ENCODE measurements at regions not wholly inside any gene's neighbourhood (a gene's known extent, or its start where the extent isn't known, plus 50 kb on each side); places are given as distances from the start of the nearest gene placed in this dataset.
"Not testable (repeated sequence)": the region's sequence is repeated elsewhere in the genome, so short reads cannot be mapped to it uniquely, and the experiment has no call there.

DNA sequence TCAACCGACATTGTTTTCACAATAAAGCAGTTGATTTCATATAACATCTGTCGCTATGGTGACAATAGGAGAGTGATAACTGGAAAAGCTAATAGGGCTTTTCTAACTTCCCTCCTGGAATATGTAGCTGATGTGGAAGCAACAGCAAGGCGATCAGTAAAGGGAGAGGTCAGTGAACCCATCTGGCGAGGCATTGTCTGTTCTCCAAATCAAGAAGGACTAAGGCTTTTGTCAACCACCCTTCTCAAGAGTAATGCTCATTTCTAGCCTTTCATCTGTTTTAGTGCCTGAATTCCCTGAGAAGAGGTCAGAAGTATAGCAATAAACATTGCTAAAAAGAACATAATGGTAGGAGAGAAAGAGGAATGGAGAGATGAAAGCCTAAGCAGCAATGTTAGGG lies 201.3 kb downstream of the AKAP7 start:
- DNase-seq (ENCODE audit: low spot score), result no peak

- DNase-seq (ENCODE audit: low spot score), result not testable (repeated sequence)
Measured at GRCh38 chr6:131346896-131347295, 211.6 kb downstream of the AKAP7 start.

DNA sequence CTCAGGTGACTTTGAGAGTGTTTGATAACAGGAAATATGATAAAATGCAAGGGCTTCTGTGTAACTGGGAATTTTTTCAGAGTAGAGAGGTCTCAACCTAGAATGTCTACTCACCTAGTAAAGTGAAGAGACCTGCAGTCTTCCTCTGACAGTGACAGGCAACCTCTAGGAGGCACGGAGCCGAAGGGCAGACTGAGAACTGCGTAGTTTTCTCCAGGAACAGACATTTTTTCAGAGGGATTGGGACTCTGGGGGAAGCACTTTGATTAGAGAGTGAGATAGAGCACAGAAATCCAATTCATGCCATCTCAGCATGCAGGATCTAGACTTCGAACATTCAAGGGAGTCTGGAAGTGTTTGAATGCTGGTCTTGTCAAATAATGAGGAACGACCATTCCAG lies 213.3 kb downstream of the AKAP7 start:
- no peak for DNase-seq (ENCODE audit: low spot score)

DNA sequence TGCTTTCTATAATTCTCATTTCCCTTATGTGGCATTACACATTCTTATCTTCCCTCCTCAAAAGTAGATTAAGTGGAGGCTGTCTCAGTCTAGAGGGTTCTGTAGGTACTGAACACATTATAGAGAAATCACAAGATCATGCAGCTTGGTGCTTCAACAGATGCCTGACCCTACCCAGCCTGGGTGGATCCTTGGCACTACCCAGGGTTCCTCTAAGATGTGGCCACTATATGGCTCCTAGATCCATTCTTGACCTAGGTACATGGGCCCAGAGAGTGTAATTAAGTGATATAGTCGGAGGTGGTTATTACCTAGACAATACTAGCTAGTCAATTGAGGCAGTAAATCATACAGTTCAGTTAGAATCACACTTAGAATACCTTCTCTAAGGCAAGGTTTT lies 213.9 kb downstream of the AKAP7 start:
- DNase-seq (ENCODE audit: low spot score), result no peak

- no peak for DNase-seq (ENCODE audit: low spot score)
Measured at GRCh38 chr6:131353106-131353505, 217.8 kb downstream of the AKAP7 start.

- no peak for DNase-seq (ENCODE audit: low spot score)
Measured at GRCh38 chr6:131353876-131354275, 218.6 kb downstream of the AKAP7 start.

DNA sequence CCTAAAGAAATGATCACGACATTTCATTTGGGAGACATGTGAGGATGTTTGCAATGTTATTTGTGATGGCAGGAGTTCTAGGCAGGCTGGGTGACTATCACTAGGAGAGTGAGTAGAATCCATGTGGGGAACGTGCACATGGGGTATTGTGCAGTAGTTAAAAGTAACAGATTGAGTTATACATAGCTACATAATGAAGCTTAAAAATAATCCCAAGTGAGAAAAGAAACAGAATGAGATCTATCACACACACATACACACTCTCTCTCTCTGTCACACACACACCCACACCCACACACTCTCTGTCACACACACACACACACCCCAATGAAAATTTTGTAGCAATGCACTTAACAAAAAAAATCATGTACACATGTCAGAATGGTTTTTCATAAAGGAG lies 218.7 kb upstream of the ARG1 start:
- DNase-seq (ENCODE audit: low spot score), result no peak

GRCh38 chr6:131356161-131356560 lies 216.9 kb upstream of the ARG1 start:
- DNase-seq (ENCODE audit: low spot score), result no peak

- DNase-seq (ENCODE audit: low spot score), result no peak
Measured at GRCh38 chr6:131357501-131357900, 215.5 kb upstream of the ARG1 start.

GRCh38 chr6:131362070-131362469 lies 211.0 kb upstream of the ARG1 start:
- no peak for DNase-seq (ENCODE audit: low spot score)

- no peak for DNase-seq (ENCODE audit: low spot score)
Measured at GRCh38 chr6:131362696-131363095, 210.3 kb upstream of the ARG1 start.

DNA sequence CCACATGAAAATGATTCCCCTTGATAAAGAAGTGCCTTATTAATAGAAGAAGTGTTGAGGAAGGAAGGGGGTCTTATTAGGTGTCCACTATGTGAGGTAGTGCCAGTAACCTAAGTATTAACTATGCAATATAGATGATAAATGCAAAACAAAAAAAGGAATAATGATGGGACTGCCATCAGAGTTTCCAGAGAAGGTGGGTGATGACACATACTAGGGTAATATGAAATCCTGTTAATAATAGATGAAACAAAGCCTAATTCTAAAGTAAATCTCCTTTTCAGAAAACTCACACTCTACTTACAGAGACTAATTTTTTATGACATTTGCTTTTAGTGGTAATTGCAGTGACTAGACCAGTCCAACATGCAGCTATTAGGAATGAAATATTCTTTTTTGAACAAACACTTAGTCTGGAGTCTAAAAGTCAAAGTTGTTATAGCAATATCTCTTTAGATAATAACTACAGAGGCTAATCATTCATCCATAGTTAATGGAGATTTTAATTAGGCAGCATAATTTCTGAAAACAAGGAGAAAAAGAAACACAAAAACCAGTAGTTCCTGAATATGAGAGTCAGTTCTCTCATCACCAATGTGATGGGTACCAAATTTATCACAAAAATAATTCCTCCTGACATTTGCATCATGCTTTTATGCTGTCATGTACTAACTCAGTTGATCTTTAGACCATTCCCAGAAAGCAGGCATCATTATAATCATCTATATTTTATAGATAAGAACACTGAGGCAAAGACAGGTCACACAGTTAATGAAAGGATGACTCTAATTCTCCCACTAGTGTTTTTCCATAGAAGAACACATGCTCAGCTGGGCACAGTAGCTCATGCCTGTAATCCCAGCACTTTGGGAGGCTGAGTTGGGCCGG lies 208.8 kb upstream of the ARG1 start:
- DNase-seq (ENCODE audit: low spot score), result no peak

DNA sequence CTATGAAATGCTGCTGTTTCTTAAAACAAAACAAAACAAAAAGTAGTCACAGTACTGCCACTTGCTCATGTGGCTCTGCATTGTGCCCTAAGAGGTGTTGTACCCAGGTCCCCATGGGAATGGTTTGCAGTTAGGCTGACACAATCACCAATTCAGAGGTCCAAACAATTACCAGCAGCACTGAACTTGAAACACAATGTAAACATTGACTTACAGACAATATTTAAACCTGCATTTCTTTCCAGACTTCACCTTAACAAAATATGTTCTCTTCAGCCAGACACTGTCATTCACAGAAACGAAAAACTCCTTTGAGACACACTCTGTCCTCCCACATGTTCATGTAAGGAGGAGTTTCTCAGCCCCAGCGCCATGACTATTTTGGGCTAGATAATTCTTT lies 206.8 kb upstream of the ARG1 start:
- no peak for DNase-seq (ENCODE audit: low spot score)

DNA sequence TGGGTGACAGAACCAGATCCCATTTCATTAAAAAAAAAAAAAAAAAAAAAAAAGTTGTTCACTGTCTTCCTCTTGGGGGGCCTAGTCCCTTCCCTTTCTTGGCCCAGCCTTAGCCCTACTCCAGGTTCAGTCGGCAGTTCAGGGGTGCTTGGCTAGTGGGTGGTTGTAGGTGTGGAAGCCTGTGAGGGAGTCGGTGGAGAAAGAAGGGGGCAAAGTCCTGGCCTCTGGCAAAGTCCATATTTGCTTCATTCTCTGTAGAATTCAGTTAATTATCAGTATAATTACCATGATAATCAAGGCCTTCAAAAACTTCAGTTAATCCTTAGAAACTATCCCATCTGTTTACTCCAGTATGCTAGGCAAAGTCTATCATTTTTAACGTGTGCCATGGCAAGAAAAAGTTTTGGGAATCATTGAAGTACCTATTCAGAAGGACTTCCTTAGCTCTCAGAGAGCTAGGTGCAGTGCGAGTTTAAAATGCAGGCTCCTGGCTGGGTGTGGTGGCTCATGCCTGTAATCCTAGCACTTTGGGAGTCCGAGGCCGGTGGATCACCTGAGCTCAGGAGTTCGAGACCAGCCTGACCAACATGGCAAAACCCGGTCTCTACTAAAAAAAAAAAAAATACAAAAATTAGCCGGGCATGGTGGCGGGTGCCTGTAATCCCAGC lies 205.7 kb upstream of the ARG1 start:
- DNase-seq (ENCODE audit: low spot score), result no peak

DNA sequence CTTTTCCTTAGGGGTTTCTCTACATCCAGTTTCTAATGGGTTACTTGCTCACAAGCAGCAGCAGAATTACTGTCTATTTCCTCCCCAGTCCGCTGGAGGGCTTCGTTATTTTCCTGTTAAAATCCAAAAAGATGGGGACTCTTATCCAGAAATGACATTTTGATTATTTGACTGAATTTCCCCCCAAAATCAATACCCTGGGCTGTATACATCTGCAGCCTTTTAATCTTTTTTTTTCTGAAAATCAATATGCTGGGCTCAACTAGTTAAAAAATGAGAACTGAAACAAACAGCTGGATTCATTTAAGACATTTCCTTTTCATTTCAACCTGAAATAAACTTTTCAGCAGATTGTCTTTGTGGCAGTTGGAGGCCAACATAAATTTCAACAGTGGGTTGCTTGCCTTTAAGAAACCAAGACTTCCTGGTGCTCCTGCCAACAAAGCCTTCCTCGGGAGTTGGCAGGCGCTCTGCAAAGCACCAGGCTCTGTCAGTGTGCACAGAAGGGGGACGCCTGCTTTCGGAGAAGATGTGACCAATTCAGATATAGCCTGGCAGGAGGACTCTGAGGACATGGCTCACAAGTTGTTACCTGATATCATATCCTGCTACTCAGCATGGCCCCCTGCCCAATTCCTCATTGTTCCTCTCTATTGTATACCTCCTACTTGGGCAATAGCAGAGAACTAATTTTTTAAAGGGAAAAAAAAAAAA lies 204.7 kb upstream of the ARG1 start:
- DNase-seq (ENCODE audit: low spot score), result no peak

DNA sequence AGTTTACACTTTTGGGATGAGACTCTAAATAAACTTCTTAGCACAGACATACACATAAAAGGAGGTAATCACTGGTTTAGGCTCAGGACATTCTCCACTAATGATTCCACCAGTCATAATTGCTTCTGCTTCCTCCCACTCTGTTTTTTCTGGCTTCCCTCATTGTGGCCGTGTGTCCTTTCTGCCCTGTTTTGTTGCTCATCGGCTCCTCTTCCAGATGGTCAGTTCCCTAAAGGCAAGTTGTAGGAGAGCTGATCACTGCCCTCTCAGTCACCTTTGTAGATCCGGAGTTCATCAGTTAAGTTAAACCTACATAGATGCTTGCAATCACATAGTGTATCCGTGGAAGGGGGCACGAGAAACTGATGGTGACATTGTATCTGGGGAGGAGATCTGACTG lies 200.5 kb upstream of the ARG1 start:
- DNase-seq (ENCODE audit: low spot score), result no peak

- DNase-seq (ENCODE audit: low spot score), result no peak
Measured at GRCh38 chr6:131377112-131377705, 195.8 kb upstream of the ARG1 start.

DNA sequence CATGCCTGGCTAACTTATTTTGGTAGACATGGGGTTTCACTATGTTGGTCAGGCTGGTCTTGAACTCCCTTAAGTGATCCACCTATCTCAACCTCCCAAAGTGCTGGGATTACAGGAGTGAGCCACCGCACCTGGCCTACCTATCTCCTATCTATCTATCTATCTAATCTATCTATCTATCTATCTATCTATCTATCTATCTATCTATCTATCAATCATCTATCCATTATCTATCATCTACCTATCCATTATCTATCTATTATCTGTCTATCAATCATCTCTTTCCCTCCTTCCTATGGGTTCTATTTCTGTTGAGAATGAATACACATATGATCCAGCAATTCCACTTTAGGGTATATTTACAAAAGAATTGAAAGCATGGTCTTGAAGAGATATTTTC lies 194.2 kb upstream of the ARG1 start:
- no peak for DNase-seq (ENCODE audit: low spot score)

DNA sequence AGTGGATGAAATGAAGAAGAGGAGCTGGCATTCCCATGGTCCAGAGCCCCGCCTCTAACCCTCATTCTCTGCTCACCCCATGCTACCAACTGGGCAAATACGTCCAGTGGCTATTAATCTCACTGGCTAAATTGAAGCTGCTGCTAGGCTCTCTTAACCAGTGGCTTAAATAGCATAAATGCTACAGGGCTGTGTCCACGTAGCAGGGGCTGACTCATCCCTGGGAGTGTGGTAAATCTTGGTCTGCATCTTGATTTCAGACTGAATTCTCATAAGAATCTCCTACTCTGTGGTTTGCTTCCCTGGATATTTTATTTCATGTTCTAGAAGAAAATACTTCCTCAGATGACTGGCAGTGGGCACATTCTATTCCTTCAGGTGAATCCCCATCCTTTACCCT lies 193.1 kb upstream of the ARG1 start:
- DNase-seq (ENCODE audit: low spot score), result no peak

DNA sequence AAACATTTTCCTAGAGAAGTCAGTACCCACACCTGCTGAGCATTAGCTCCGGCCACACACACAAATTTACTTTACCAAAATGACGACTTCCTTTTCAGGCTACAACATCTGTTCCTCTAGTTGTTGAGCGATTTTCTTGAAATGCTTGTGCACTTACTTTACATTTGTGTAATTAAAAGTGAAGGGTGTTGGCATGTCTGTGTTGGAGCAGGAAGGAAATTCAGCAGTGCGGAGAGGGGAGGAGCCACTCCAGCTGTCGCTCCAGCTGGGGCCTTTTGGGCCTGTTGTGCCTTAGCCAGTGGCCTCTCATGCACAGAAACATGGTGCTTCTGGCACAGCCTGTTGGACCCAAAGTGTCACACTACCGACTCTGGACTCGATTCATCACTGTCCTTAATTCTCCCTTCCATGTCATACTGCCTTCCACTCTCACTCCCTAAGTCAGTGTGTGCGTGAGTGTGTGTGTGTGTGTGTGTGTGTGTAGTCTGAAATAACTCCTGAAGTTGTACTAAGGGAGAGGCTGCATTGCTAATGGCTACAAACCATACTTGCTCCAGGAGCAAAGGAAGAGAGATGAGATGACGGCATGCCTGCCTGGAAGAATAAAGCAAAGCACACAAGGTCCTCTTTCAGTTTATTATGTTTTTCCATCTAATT lies 191.8 kb upstream of the ARG1 start:
- no peak for DNase-seq (ENCODE audit: low spot score)

DNA sequence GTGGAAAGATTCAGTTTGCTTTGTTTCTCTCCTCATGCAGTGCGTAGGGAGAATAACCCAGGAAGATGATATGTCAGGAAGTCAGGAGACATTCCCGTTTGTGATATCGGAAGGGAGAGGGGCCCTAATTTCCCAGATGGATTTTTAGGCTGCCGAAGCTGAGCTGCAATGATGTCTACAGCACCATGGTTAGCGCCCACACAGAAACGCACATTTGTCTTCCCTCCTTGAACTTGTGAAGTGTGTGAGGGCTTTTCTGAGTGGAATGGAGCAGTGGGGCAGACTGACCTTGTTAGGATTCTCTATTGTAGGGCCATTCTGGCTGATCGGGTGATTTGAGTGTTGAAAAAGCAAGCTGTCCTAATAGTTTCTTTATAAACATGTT lies 191.3 kb upstream of the ARG1 start:
- DNase-seq (ENCODE audit: low spot score), result no peak

DNA sequence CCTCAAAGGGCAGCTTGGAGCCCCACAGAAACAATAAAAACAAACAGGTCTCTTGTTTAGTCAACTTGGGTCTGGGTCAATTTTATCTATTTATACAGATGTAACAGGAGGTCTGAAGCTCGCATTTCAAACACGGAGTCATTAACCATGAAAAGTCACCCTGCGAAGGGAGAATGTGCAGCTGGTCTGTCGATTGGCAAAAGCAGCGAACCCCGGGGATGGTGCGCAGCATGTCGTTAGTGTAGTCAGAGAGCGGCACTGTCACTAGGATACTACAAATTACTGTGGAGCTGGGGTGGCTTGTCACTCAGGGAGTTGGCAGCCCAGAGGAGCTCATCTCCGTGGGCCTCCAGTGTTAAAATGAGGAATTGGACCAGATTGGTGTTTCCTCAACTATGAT lies 190.4 kb upstream of the ARG1 start:
- no peak for DNase-seq (ENCODE audit: low spot score)
